Astrocyte (in vitro differentiated cells and primary cell): ENCODE measurements at regions not wholly inside any gene's neighbourhood (a gene's known extent, or its start where the extent isn't known, plus 50 kb on each side); places are given as distances from the start of the nearest gene placed in this dataset.

Experiments used
- DNase-seq: peaks from one replicate; pipeline ENCODE4 v3.0.0-alpha.2; 2010; ENCODE audit warnings: low read depth
- FAIRE-seq: peaks from 2 replicates; lab custom pipeline; 2011; peaks lifted over from hg19 to GRCh38; lab: Jason Lieb, UNC
- H2AFZ ChIP-seq: 2 replicates; pipeline ENCODE4 v1.6.0; 2012; ENCODE audit warnings: low read depth, low read length, inconsistent platforms
- H3K27ac ChIP-seq: 2 replicates; pipeline ENCODE4 v1.5.1; 2011; ENCODE audit warnings: low read depth, low read length, inconsistent platforms
- H3K27me3 ChIP-seq: 2 replicates; pipeline ENCODE4 v1.6.0; 2011; ENCODE audit warnings: low read length, inconsistent platforms; ENCODE audit not compliant: insufficient read depth
- H3K36me3 ChIP-seq: 2 replicates; pipeline ENCODE4 v1.5.1; 2011; ENCODE audit warnings: low read length, inconsistent platforms; ENCODE audit not compliant: insufficient read depth
- H3K4me1 ChIP-seq: 2 replicates; pipeline ENCODE4 v1.5.1; 2011; ENCODE audit warnings: low read length, inconsistent platforms; ENCODE audit not compliant: insufficient read depth
- H3K4me2 ChIP-seq: 2 replicates; pipeline ENCODE4 v1.6.0; 2012; ENCODE audit warnings: low read length, inconsistent platforms
- H3K4me3 ChIP-seq: 2 replicates; pipeline ENCODE4 v1.5.1; 2011; ENCODE audit warnings: low read depth, mild to moderate bottlenecking, low read length, inconsistent platforms; ENCODE audit not compliant: insufficient read depth
- H3K79me2 ChIP-seq: 2 replicates; pipeline ENCODE4 v1.6.0; 2012; ENCODE audit warnings: mild to moderate bottlenecking, low read length, inconsistent platforms; ENCODE audit not compliant: insufficient read depth
- H3K9ac ChIP-seq: 2 replicates; pipeline ENCODE4 v1.6.0; 2012; ENCODE audit warnings: mild to moderate bottlenecking, low read length, inconsistent platforms
- H3K9me3 ChIP-seq: 2 replicates; pipeline ENCODE4 v1.5.1; 2012; ENCODE audit warnings: low read depth, mild to moderate bottlenecking, low read length, inconsistent platforms; ENCODE audit not compliant: insufficient read depth
- H4K20me1 ChIP-seq: 2 replicates; pipeline ENCODE4 v1.6.0; 2012; ENCODE audit warnings: low read length, inconsistent platforms; ENCODE audit not compliant: insufficient read depth
- H3K27ac Mint-ChIP-seq: one replicate; pipeline ENCODE4 v1.8.0; 2021; ENCODE audit warnings: mild to moderate bottlenecking, mixed read lengths; ENCODE audit not compliant: unreplicated experiment
- H3K27me3 Mint-ChIP-seq: one replicate; pipeline ENCODE4 v1.8.0; 2021; ENCODE audit warnings: low read depth, mixed read lengths; ENCODE audit not compliant: unreplicated experiment
- H3K36me3 Mint-ChIP-seq: one replicate; pipeline ENCODE4 v1.8.0; 2021; ENCODE audit warnings: low read depth, mixed read lengths; ENCODE audit not compliant: unreplicated experiment
- H3K4me1 Mint-ChIP-seq: one replicate; pipeline ENCODE4 v1.8.0; 2021; ENCODE audit warnings: low read depth, mixed read lengths; ENCODE audit not compliant: unreplicated experiment
- H3K4me3 Mint-ChIP-seq: one replicate; pipeline ENCODE4 v1.8.0; 2021; ENCODE audit warnings: mild to moderate bottlenecking, moderate library complexity, mixed read lengths; ENCODE audit not compliant: unreplicated experiment
- H3K9me3 Mint-ChIP-seq: one replicate; pipeline ENCODE4 v1.8.0; 2021; ENCODE audit warnings: mild to moderate bottlenecking, mixed read lengths; ENCODE audit not compliant: unreplicated experiment
- CTCF ChIP-seq: IDR thresholded peaks from 2 replicates; pipeline ENCODE4 v1.5.1; 2011; ENCODE audit warnings: low read depth, mild to moderate bottlenecking, inconsistent platforms, low read length, moderate library complexity; ENCODE audit not compliant: insufficient read depth
- EZH2 ChIP-seq: IDR thresholded peaks from 2 replicates; pipeline ENCODE4 v1.6.1; 2012; ENCODE audit warnings: mild to moderate bottlenecking, low read length, inconsistent platforms; ENCODE audit not compliant: insufficient read depth

- Mint-ChIP-seq H3K27ac (no peak overlapping the region), H3K36me3 (no peaks in the 10 kb centered on the region), H3K27me3 (no peaks in the 10 kb centered on the region), H3K4me3 (no peak overlapping the region), H3K9me3 (no peaks in the 10 kb centered on the region), H3K4me1 (peaks cover 6% of the 10 kb centered on the region)
- H3K4me3 ChIP-seq, result no peak overlapping the region
- no peak overlapping the region for H2AFZ ChIP-seq
- H3K36me3 ChIP-seq, result no peaks in the 10 kb centered on the region
- no peak overlapping the region for H3K9ac ChIP-seq
- H3K27ac ChIP-seq, result no peak overlapping the region
- H3K27me3 ChIP-seq, result no peaks in the 10 kb centered on the region
- FAIRE-seq (no peak), DNase-seq (no peak)
- no peak for TF ChIP-seq EZH2
- no peak for TF ChIP-seq CTCF
- H3K9me3 ChIP-seq, result no peaks in the 10 kb centered on the region
- no peaks in the 10 kb centered on the region for H4K20me1 ChIP-seq
- no peaks in the 10 kb centered on the region for H3K79me2 ChIP-seq
- H3K4me1 ChIP-seq, result no peaks in the 10 kb centered on the region
- no peak overlapping the region for H3K4me2 ChIP-seq
These were observed 1065.9 kb upstream of the RBFOX1 start for GRCh38 chr16:6266703-6267102.

- Histone ChIP-seq H3K9ac (no peak overlapping the region), H2AFZ (no peak overlapping the region), H3K27me3 (no peaks in the 10 kb centered on the region), H3K9me3 (no peaks in the 10 kb centered on the region), H3K4me2 (no peak overlapping the region), H3K79me2 (no peaks in the 10 kb centered on the region), H3K27ac (no peak overlapping the region), H4K20me1 (no peaks in the 10 kb centered on the region), H3K4me3 (no peak overlapping the region), H3K4me1 (no peaks in the 10 kb centered on the region), H3K36me3 (no peaks in the 10 kb centered on the region)
- Mint-ChIP-seq H3K27me3 (no peaks in the 10 kb centered on the region), H3K36me3 (no peaks in the 10 kb centered on the region), H3K4me3 (no peak overlapping the region), H3K4me1 (peaks cover 9% of the 10 kb centered on the region), H3K27ac (no peak overlapping the region), H3K9me3 (no peaks in the 10 kb centered on the region)
- FAIRE-seq, result no peak
- peak; percentile 5 for DNase-seq
- TF ChIP-seq EZH2 (no peak), CTCF (no peak)
These were observed 1066.7 kb upstream of the RBFOX1 start for GRCh38 chr16:6265968-6266367.

GRCh38 chr16:6258056-6258455 lies 1074.6 kb upstream of the RBFOX1 start:
- H4K20me1 ChIP-seq, result no peaks in the 10 kb centered on the region
- DNase-seq, result no peak
- H3K27me3 ChIP-seq, result no peaks in the 10 kb centered on the region
- no peak overlapping the region for H3K9ac ChIP-seq
- Mint-ChIP-seq H3K9me3 (no peaks in the 10 kb centered on the region), H3K36me3 (no peaks in the 10 kb centered on the region), H3K27me3 (no peaks in the 10 kb centered on the region), H3K4me3 (no peak overlapping the region), H3K27ac (no peak overlapping the region), H3K4me1 (peaks cover 3% of the 10 kb centered on the region)
- no peaks in the 10 kb centered on the region for H3K36me3 ChIP-seq
- H2AFZ ChIP-seq, result no peak overlapping the region
- no peaks in the 10 kb centered on the region for H3K9me3 ChIP-seq
- no peaks in the 10 kb centered on the region for H3K4me1 ChIP-seq
- no peak for FAIRE-seq
- TF ChIP-seq CTCF, result no peak
- TF ChIP-seq EZH2, result no peak
- no peak overlapping the region for H3K4me3 ChIP-seq
- no peaks in the 10 kb centered on the region for H3K79me2 ChIP-seq
- no peak overlapping the region for H3K27ac ChIP-seq
- H3K4me2 ChIP-seq, result no peak overlapping the region
